Uterus (tissue), 3 donors: ENCODE measurements at regions not wholly inside any gene's neighbourhood (a gene's known extent, or its start where the extent isn't known, plus 50 kb on each side); places are given as distances from the start of the nearest gene placed in this dataset.

Experiments
- DNase-seq, 2 donors: peaks; one replicate each; pipeline ENCODE4 v3.0.0-alpha.2; 2019 to 2020
- H3K27ac ChIP-seq, 2 donors: fragments of 200-600 bp; sonication (generic); 1 replicate in 1 of 2; 2 replicates in 1 of 2; pipeline ENCODE4 v1.5.1; 2016 to 2018
- H3K27me3 ChIP-seq, 2 donors: fragments of 200-600 bp; sonication (generic); one replicate each; pipeline ENCODE4 v1.5.1; 2018 to 2019; ENCODE audit warnings: control low read depth in 1 of 2
- H3K36me3 ChIP-seq, 2 donors: fragments of 200-600 bp; sonication (generic); one replicate each; pipeline ENCODE4 v1.5.1; 2019; ENCODE audit warnings: control low read depth in 1 of 2
- H3K4me1 ChIP-seq, 2 donors: fragments of 200-600 bp; sonication (generic); one replicate each; pipeline ENCODE4 v1.5.1; 2018 to 2019; ENCODE audit warnings: control low read depth in 1 of 2
- H3K4me3 ChIP-seq, 2 donors: fragments of 200-600 bp; sonication (generic); 1 replicate in 1 of 2; 2 replicates in 1 of 2; pipeline ENCODE4 v1.5.1; 2018 to 2019; ENCODE audit warnings: mild to moderate bottlenecking in 1 of 2
- H3K9me3 ChIP-seq, 2 donors: fragments of 200-600 bp; sonication (generic); one replicate each; pipeline ENCODE4 v1.5.1; 2019; ENCODE audit warnings: control low read depth in 1 of 2
- POLR2A ChIP-seq, 2 donors: fragments of 450-650 bp; IDR thresholded peaks; one replicate each; pipeline ENCODE4 v1.6.1; 2016; ENCODE audit warnings: antibody characterized with exemption in 2 of 2, mild to moderate bottlenecking in 1 of 2, moderate library complexity in 1 of 2
- intact Hi-C: fragments of 100-400 bp; cut with DNase I; formaldehyde crosslinking; loops from one replicate; pipeline ENCODE4 v1.15.1; 2023; ENCODE audit warnings: low total_unique reads
- TF ChIP-seq, protein P1 (sequence below), 4 experiments: fragments of 200-600 bp in 2 of 4; fragments of 450-650 bp in 2 of 4; sonication (generic) in 2 of 4; IDR thresholded peaks; one replicate each; pipeline ENCODE4 v1.5.1; 2016 to 2019; ENCODE audit warnings: antibody characterized with exemption in 4 of 4, mild to moderate bottlenecking in 2 of 4, moderate library complexity in 1 of 4
- donor health status: DM: yes; HTN: yes; CAD: no.

- Histone ChIP-seq H3K36me3 (no peaks in the 10 kb centered on the region), H3K27me3 (no peaks in the 10 kb centered on the region), H3K4me1 (no peaks in the 10 kb centered on the region), H3K4me3 (no peak overlapping the region), H3K9me3 (no peaks in the 10 kb centered on the region), H3K27ac (no peak overlapping the region)
- DNase-seq, result no peak
- intact Hi-C loops, result no loop called here
- TF ChIP-seq, protein P1, sequence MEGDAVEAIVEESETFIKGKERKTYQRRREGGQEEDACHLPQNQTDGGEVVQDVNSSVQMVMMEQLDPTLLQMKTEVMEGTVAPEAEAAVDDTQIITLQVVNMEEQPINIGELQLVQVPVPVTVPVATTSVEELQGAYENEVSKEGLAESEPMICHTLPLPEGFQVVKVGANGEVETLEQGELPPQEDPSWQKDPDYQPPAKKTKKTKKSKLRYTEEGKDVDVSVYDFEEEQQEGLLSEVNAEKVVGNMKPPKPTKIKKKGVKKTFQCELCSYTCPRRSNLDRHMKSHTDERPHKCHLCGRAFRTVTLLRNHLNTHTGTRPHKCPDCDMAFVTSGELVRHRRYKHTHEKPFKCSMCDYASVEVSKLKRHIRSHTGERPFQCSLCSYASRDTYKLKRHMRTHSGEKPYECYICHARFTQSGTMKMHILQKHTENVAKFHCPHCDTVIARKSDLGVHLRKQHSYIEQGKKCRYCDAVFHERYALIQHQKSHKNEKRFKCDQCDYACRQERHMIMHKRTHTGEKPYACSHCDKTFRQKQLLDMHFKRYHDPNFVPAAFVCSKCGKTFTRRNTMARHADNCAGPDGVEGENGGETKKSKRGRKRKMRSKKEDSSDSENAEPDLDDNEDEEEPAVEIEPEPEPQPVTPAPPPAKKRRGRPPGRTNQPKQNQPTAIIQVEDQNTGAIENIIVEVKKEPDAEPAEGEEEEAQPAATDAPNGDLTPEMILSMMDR (IDR thresholded peaks at IDR 0.05), result no peak
- TF ChIP-seq POLR2A (IDR thresholded peaks at IDR 0.05), result no peak
Observed at GRCh38 chr3:1902416-1902815, 196.2 kb upstream of the CNTN4 start.

GRCh38 chr3:1903111-1903510, 195.6 kb upstream of the CNTN4 start:
- H3K9me3 ChIP-seq, result no peaks in the 10 kb centered on the region
- H3K4me1 ChIP-seq, result no peaks in the 10 kb centered on the region
- intact Hi-C loops, result no loop called here
- H3K27ac ChIP-seq, result no peak overlapping the region
- H3K4me3 ChIP-seq, result no peak overlapping the region
- no peak for TF ChIP-seq POLR2A (IDR thresholded peaks at IDR 0.05)
- TF ChIP-seq, protein P1 (IDR thresholded peaks at IDR 0.05), result no peak
- H3K27me3 ChIP-seq, result no peaks in the 10 kb centered on the region
- DNase-seq, result no peak
- H3K36me3 ChIP-seq, result no peaks in the 10 kb centered on the region

- no peak for DNase-seq
- Histone ChIP-seq H3K27ac (no peak overlapping the region), H3K4me3 (no peak overlapping the region), H3K4me1 (no peaks in the 10 kb centered on the region), H3K27me3 (no peaks in the 10 kb centered on the region), H3K9me3 (no peaks in the 10 kb centered on the region), H3K36me3 (no peaks in the 10 kb centered on the region)
- intact Hi-C loops, result no loop called here
- TF ChIP-seq, protein P1 (IDR thresholded peaks at IDR 0.05), result no peak
- TF ChIP-seq POLR2A (IDR thresholded peaks at IDR 0.05), result no peak
Observed at GRCh38 chr3:1907911-1908310, 190.8 kb upstream of the CNTN4 start.

- H3K36me3 ChIP-seq, result no peaks in the 10 kb centered on the region
- H3K27me3 ChIP-seq, result no peaks in the 10 kb centered on the region
- H3K9me3 ChIP-seq, result no peaks in the 10 kb centered on the region
- intact Hi-C loops, result no loop called here
- TF ChIP-seq POLR2A (IDR thresholded peaks at IDR 0.05), result no peak
- TF ChIP-seq, protein P1 (IDR thresholded peaks at IDR 0.05), result no peak
- no peak overlapping the region for H3K27ac ChIP-seq
- DNase-seq, result no peak
- no peaks in the 10 kb centered on the region for H3K4me1 ChIP-seq
- no peak overlapping the region for H3K4me3 ChIP-seq
Observed at GRCh38 chr3:1908651-1909445, 189.8 kb upstream of the CNTN4 start.

- TF ChIP-seq, protein P1 (IDR thresholded peaks at IDR 0.05), result no peak
- no peak for TF ChIP-seq POLR2A (IDR thresholded peaks at IDR 0.05)
Observed at GRCh38 chr3:1910322-1910721, 188.3 kb upstream of the CNTN4 start.

More at GRCh38 chr3:1910322-1910721, 188.3 kb upstream of the CNTN4 start:
- Histone ChIP-seq H3K4me3 (no peak overlapping the region), H3K9me3 (no peaks in the 10 kb centered on the region), H3K27ac (no peak overlapping the region), H3K4me1 (no peaks in the 10 kb centered on the region), H3K27me3 (no peaks in the 10 kb centered on the region), H3K36me3 (no peaks in the 10 kb centered on the region)
- intact Hi-C loops, result no loop called here
- no peak for DNase-seq
